HCT116 (cell line): ENCODE measurements at regions not wholly inside any gene's neighbourhood (a gene's known extent, or its start where the extent isn't known, plus 50 kb on each side); places are given as distances from the start of the nearest gene placed in this dataset.

Experiments used
- ATAC-seq: fragments of 200-7000 bp; cut with Tn5 transposase; 2 replicates; pipeline ENCODE4 v1.9.1; 2020; ENCODE audit warnings: mild to moderate bottlenecking, moderate library complexity
- BruUV-seq: library from RNA; stranded (reverse); fragments of 400-500 nt; replicated peaks from 2 replicates; lab custom pipeline; 2021; lab: Mats Ljungman, UMichigan
- CTCF ChIA-PET: fragments of 300-600 bp; sonication (Branson Sonifier 250); formaldehyde crosslinking; loops from one replicate; lab custom pipeline; 2021; ENCODE audit warnings: antibody characterized with exemption; lab: Charles Lee
- POLR2A ChIA-PET: fragments of 300-600, 350-600 bp; sonication (Branson Sonifier 250); formaldehyde crosslinking; loops from one replicate; lab custom pipeline; 2021; ENCODE audit warnings: antibody characterized with exemption; lab: Charles Lee
- RAD21 ChIA-PET, 2 experiments: fragments of 300-600 bp; sonication (Branson Sonifier 250); formaldehyde crosslinking; loops; one replicate each; lab custom pipeline; 2023; ENCODE audit warnings: low total read pairs in 2 of 2; ENCODE audit not compliant: uncharacterized antibody in 2 of 2, unreplicated experiment in 2 of 2, low non-redundant PET in 1 of 2; lab: Charles Lee
- DNase-seq: peaks from one replicate; pipeline ENCODE4 v3.0.0-alpha.2; 2010; ENCODE audit warnings: low read depth, low spot score
- H2AFZ ChIP-seq: fragments of 200-600 bp; shearing (Covaris generic), sonication (generic); 2 replicates; pipeline ENCODE4 v1.6.1; 2017; ENCODE audit warnings: low read depth, mixed run types, mixed read lengths, antibody characterized with exemption, low read length; ENCODE audit not compliant: poor library complexity, severe bottlenecking
- H3K27ac ChIP-seq: 2 replicates; pipeline ENCODE4 v1.5.1; 2012; ENCODE audit warnings: low read depth, low read length
- H3K27me3 ChIP-seq: fragments of 200-600 bp; sonication (generic); 2 replicates; pipeline ENCODE4 v1.6.1; 2016; ENCODE audit warnings: mixed run types, low read length, mixed read lengths; ENCODE audit not compliant: insufficient read depth
- H3K36me3 ChIP-seq, 2 experiments: fragments of 200-500 bp in 1 of 2; fragments of 200-600 bp in 1 of 2; sonication (Bioruptor generic) in 1 of 2; sonication (generic) in 1 of 2; 2 replicates each; pipeline versions ENCODE4 v1.5.1 to v1.6.1; 2014 to 2016; ENCODE audit warnings: low read length in 2 of 2, inconsistent platforms in 1 of 2, mixed read lengths in 1 of 2, mixed run types in 1 of 2; ENCODE audit not compliant: insufficient read depth in 2 of 2, control insufficient read depth in 1 of 2
- H3K4me1 ChIP-seq, 2 experiments: fragments of 200-600 bp in 1 of 2; sonication (generic) in 1 of 2; 2 replicates each; pipeline versions ENCODE4 v1.5.1 to v1.6.1; 2012 to 2017; ENCODE audit warnings: low read length in 2 of 2, inconsistent platforms in 1 of 2, mild to moderate bottlenecking in 1 of 2, mixed read lengths in 1 of 2, mixed run types in 1 of 2, moderate library complexity in 1 of 2; ENCODE audit not compliant: insufficient read depth in 2 of 2, control insufficient read depth in 1 of 2
- H3K4me2 ChIP-seq: fragments of 200-600 bp; sonication (generic); 2 replicates; pipeline ENCODE4 v1.6.1; 2017; ENCODE audit warnings: mixed run types, low read length, mixed read lengths
- H3K4me3 ChIP-seq, 2 experiments: fragments of 200-600 bp in 1 of 2; sonication (generic) in 1 of 2; replicated peaks in 1 of 2; 2 replicates each; pipeline ENCODE4 v1.5.1; 2011 to 2016; ENCODE audit warnings: low read length in 2 of 2, control low read depth in 1 of 2, low read depth in 1 of 2, mild to moderate bottlenecking in 1 of 2, mixed read lengths in 1 of 2, mixed run types in 1 of 2
- H3K79me2 ChIP-seq: fragments of 200-600 bp; sonication (generic); 2 replicates; pipeline ENCODE4 v1.6.1; 2017; ENCODE audit warnings: mild to moderate bottlenecking, mixed run types, low read length, moderate library complexity, mixed read lengths; ENCODE audit not compliant: insufficient read depth
- H3K9ac ChIP-seq: fragments of 200-600 bp; sonication (generic); 2 replicates; pipeline ENCODE4 v1.6.1; 2016; ENCODE audit warnings: low read length, mixed read lengths
- H3K9me2 ChIP-seq: fragments of 200-600 bp; sonication (generic), shearing (Covaris generic); 2 replicates; pipeline ENCODE4 v1.6.1; 2017; ENCODE audit warnings: mixed run types, mild to moderate bottlenecking, moderate library complexity; ENCODE audit not compliant: insufficient read depth
- H3K9me3 ChIP-seq, 2 experiments: fragments of 200-500 bp in 1 of 2; fragments of 200-600 bp in 1 of 2; sonication (Bioruptor generic) in 1 of 2; sonication (generic) in 1 of 2; 2 replicates each; pipeline ENCODE4 v1.6.1; 2014 to 2017; ENCODE audit warnings: low read length in 2 of 2, mixed read lengths in 2 of 2, inconsistent platforms in 1 of 2, low read depth in 1 of 2, mild to moderate bottlenecking in 1 of 2, mixed run types in 1 of 2, moderate library complexity in 1 of 2; ENCODE audit not compliant: control insufficient read depth in 1 of 2, insufficient read depth in 1 of 2
- H4K20me1 ChIP-seq: fragments of 200-600 bp; sonication (generic), shearing (Covaris generic); 2 replicates; pipeline ENCODE4 v1.6.1; 2017; ENCODE audit warnings: mixed run types, mild to moderate bottlenecking, moderate library complexity; ENCODE audit not compliant: insufficient read depth
- CBX3 ChIP-seq: IDR thresholded peaks from 2 replicates; pipeline ENCODE4 v1.6.1; 2012; ENCODE audit warnings: low read depth
- CEBPB ChIP-seq: IDR thresholded peaks from 2 replicates; pipeline ENCODE4 v1.6.1; 2012; ENCODE audit warnings: low read depth
- CTCF ChIP-seq, 3 experiments: fragments of 200-600 bp in 1 of 3; sonication (generic) in 1 of 3; IDR thresholded peaks in 2 of 3; conservative IDR thresholded peaks in 1 of 3; 2 replicates each; pipeline ENCODE4 v1.5.1; 2012 to 2017; ENCODE audit warnings: low read depth in 2 of 3, low read length in 2 of 3, antibody characterized with exemption in 1 of 3, borderline replicate concordance in 1 of 3, control low read depth in 1 of 3, mild to moderate bottlenecking in 1 of 3, mixed read lengths in 1 of 3, mixed run types in 1 of 3, moderate library complexity in 1 of 3; ENCODE audit not compliant: insufficient read depth in 1 of 3
- EZH2phosphoT487 ChIP-seq: fragments of 200-600 bp; IDR thresholded peaks from 2 replicates; pipeline ENCODE4 v1.6.1; 2018; ENCODE audit warnings: antibody characterized with exemption, borderline replicate concordance
- FOSL1 ChIP-seq: IDR thresholded peaks from 2 replicates; pipeline ENCODE4 v1.6.1; 2012; ENCODE audit warnings: low read depth
- POLR2A ChIP-seq: IDR thresholded peaks from 2 replicates; pipeline ENCODE4 v1.7.0; 2011; ENCODE audit warnings: borderline replicate concordance; ENCODE audit not compliant: insufficient read depth, insufficient read length; ENCODE audit errors: extremely low read depth
- RAD21 ChIP-seq: IDR thresholded peaks from 2 replicates; pipeline ENCODE4 v1.6.1; 2012; ENCODE audit warnings: low read depth, mild to moderate bottlenecking
- REST ChIP-seq: IDR thresholded peaks from 2 replicates; pipeline ENCODE4 v1.6.1; 2012; ENCODE audit warnings: low read depth
- SP1 ChIP-seq: IDR thresholded peaks from 2 replicates; pipeline ENCODE4 v1.6.1; 2012; ENCODE audit warnings: low read depth
- SRF ChIP-seq: IDR thresholded peaks from 2 replicates; pipeline ENCODE4 v1.6.1; 2012; ENCODE audit warnings: low read depth
- TCF7L2 ChIP-seq: IDR thresholded peaks from 2 replicates; pipeline ENCODE4 v1.7.0; 2011; ENCODE audit warnings: borderline replicate concordance, inconsistent platforms; ENCODE audit not compliant: insufficient read depth, insufficient read length; ENCODE audit errors: extremely low read depth
- YY1 ChIP-seq: IDR thresholded peaks from 2 replicates; pipeline ENCODE4 v1.6.1; 2011; ENCODE audit warnings: low read length, low read depth, moderate library complexity, mild to moderate bottlenecking; ENCODE audit not compliant: insufficient replicate concordance; ENCODE audit errors: extremely low read depth
- ZBTB33 ChIP-seq: IDR thresholded peaks from 2 replicates; pipeline ENCODE4 v1.6.1; 2011; ENCODE audit warnings: mild to moderate bottlenecking, low read length, moderate library complexity; ENCODE audit not compliant: insufficient replicate concordance; ENCODE audit errors: extremely low read depth
- ZNF274 ChIP-seq: fragments of 200-500 bp; sonication (Bioruptor generic); IDR thresholded peaks from 2 replicates; pipeline ENCODE4 v1.6.1; 2014; ENCODE audit warnings: mild to moderate bottlenecking, low read depth, low read length, inconsistent platforms
- intact Hi-C: fragments of 100-400 bp; cut with micrococcal nuclease; formaldehyde crosslinking; loops from 2 replicates; pipeline ENCODE4 v1.10.0; 2022
- TF ChIP-seq, protein P1 (sequence below): IDR thresholded peaks from 2 replicates; pipeline ENCODE4 v1.6.1; 2012
- TF ChIP-seq, protein P2 (sequence below): IDR thresholded peaks from 2 replicates; pipeline ENCODE4 v1.6.1; 2012

DNA sequence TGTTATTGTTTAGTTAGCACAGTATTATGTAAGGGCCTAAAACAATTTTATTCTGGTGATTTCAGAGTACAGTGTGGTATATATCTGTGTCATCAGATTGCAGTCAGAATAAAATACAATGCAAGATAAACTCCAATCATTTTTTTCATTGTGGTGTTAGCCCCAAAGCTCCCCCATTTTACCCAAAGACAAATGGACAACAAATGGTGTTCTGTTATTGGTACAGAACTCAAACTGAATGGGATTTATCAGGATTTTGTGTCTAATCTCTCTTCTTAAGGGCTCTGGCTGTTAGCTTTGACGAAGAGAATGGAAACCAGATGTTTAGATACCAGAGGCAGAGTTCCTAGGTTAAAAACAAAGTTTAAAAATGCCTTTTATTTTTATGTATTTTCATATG lies 163.1 kb upstream of the USP25 start:
- Histone ChIP-seq H3K4me2 (no peak overlapping the region), H4K20me1 (no peaks in the 10 kb centered on the region), H3K9me3 (no peaks in the 10 kb centered on the region), H2AFZ (no peak overlapping the region), H3K27me3 (no peaks in the 10 kb centered on the region), H3K9me2 (no peaks in the 10 kb centered on the region), H3K4me3 (no peak overlapping the region), H3K36me3 (no peaks in the 10 kb centered on the region), H3K79me2 (no peaks in the 10 kb centered on the region), H3K27ac (no peak overlapping the region), H3K4me1 (no peaks in the 10 kb centered on the region), H3K9ac (no peak overlapping the region)
- no TSS peak for BruUV-seq
- DNase-seq (no peak), ATAC-seq (no peak)
- TF ChIP-seq FOSL1 (no peak), EZH2phosphoT487 (no peak), CBX3 (no peak), CEBPB (no peak), SP1 (no peak), TCF7L2 (no peak), ZNF274 (no peak), REST (no peak), RAD21 (no peak), ZBTB33 (no peak), YY1 (no peak), POLR2A (no peak), CTCF (IDR thresholded peaks at IDR 0.05 in 2 of 3, conservative IDR thresholded peaks at IDR 0.05 in 1 of 3; ENCODE audit: borderline replicate concordance in 1 of 3, insufficient read depth in 1 of 3, low read depth in 2 of 3, low read length in 2 of 3) (no peak), SRF (no peak)
- TF ChIP-seq, protein P1, sequence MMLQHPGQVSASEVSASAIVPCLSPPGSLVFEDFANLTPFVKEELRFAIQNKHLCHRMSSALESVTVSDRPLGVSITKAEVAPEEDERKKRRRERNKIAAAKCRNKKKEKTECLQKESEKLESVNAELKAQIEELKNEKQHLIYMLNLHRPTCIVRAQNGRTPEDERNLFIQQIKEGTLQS, result no peak
- TF ChIP-seq, protein P2, sequence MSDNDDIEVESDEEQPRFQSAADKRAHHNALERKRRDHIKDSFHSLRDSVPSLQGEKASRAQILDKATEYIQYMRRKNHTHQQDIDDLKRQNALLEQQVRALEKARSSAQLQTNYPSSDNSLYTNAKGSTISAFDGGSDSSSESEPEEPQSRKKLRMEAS, result no peak
- ChIA-PET RAD21 (no interaction called here), POLR2A (no interaction called here), CTCF (no interaction called here)
- intact Hi-C loops, result no loop called here
